ENCODE measurements at regions not wholly inside any gene's neighbourhood (a gene's known extent, or its start where the extent isn't known, plus 50 kb on each side); places are given as distances from the start of the nearest gene placed in this dataset.
"Not testable (repeated sequence)": the region's sequence is repeated elsewhere in the genome, so short reads cannot be mapped to it uniquely, and the experiment has no call there.

DNA sequence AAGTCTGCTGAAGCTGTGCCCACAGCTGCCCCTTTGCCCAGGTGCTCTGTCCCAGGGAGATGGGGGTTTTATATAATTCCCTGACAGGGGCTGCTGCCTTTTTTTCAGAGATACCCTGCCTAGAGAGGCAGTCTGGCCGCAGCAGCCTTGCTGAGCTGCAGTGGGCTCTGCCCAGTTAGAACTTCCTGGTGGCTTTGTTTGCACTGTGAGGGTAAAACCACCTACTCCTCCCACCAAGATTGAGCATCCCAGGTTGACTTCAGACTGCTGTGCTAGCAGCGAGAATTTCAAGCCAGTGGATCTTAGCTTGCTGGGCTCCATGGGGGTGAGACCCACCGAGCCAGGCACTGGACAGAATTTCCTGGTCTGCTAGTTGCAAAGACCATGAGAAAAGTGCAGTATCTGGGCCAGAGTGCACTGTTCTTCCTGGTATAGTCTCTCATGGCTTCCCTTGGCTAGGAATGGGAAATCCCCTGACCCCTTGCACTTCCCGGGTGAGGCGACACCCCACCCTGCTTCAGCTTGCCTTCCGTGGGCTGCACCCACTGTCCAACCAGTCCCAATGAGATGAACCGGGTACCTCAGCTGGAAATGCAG, 166.0 kb upstream of the NPY start:
- not testable (repeated sequence) for H3K4me1 ChIP-seq (ENCODE audit: control insufficient read depth, low read depth, low read length); H3K56ac ChIP-seq (ENCODE audit: low read length); H3K9ac ChIP-seq (ENCODE audit: low read length); H3K79me2 ChIP-seq (ENCODE audit: control insufficient read depth, insufficient read depth, low read length); H3K27me3 ChIP-seq (ENCODE audit: insufficient read depth, low read length, poor library complexity); H3K4me3 ChIP-seq (ENCODE audit: low read length); DNase-seq; H2AK5ac ChIP-seq (ENCODE audit: low read length); H3K27ac ChIP-seq (ENCODE audit: low read depth, low read length); H2BK5ac ChIP-seq (ENCODE audit: low read length); H3K79me1 ChIP-seq (ENCODE audit: low read length); H4K8ac ChIP-seq (ENCODE audit: low read depth, low read length); H3K4me2 ChIP-seq (ENCODE audit: low read length); H3K36me3 ChIP-seq (ENCODE audit: control insufficient read depth, insufficient read depth, low read length); H2BK120ac ChIP-seq (ENCODE audit: low read depth, low read length); H4K5ac ChIP-seq (ENCODE audit: low read length); H2BK15ac ChIP-seq (replicated peaks; ENCODE audit: low read depth); H3K4ac ChIP-seq (ENCODE audit: low read depth, low read length); H3K23ac ChIP-seq (ENCODE audit: low read length); H3K18ac ChIP-seq (ENCODE audit: low read length)
- no CpG with 5 or more reads among the region's 7 CpGs for WGBS (ENCODE audit: extremely low coverage, insufficient coverage, low lambda C conversion rate)

GRCh38 chr7:24119852-24120251, 164.1 kb upstream of the NPY start:
- Histone ChIP-seq H3K18ac (ENCODE audit: low read length) (no peak overlapping the region), H3K27ac (ENCODE audit: low read depth, low read length) (no peak overlapping the region), H3K36me3 (ENCODE audit: control insufficient read depth, insufficient read depth, low read length) (no peaks in the 10 kb centered on the region), H3K9ac (ENCODE audit: low read length) (no peak overlapping the region), H3K4me2 (ENCODE audit: low read length) (no peak overlapping the region), H3K4me1 (ENCODE audit: control insufficient read depth, low read depth, low read length) (no peaks in the 10 kb centered on the region), H2BK15ac (replicated peaks; ENCODE audit: low read depth) (no peak overlapping the region), H2AK5ac (ENCODE audit: low read length) (no peak overlapping the region), H3K79me1 (ENCODE audit: low read length) (no peaks in the 10 kb centered on the region), H2BK5ac (ENCODE audit: low read length) (no peak overlapping the region), H4K8ac (ENCODE audit: low read depth, low read length) (no peak overlapping the region), H3K79me2 (ENCODE audit: control insufficient read depth, insufficient read depth, low read length) (no peaks in the 10 kb centered on the region), H2BK120ac (ENCODE audit: low read depth, low read length) (no peak overlapping the region), H3K4me3 (ENCODE audit: low read length) (no peak overlapping the region), H3K27me3 (ENCODE audit: insufficient read depth, low read length, poor library complexity) (no peaks in the 10 kb centered on the region), H3K56ac (ENCODE audit: low read length) (no peak overlapping the region), H3K23ac (ENCODE audit: low read length) (no peak overlapping the region), H3K4ac (ENCODE audit: low read depth, low read length) (no peak overlapping the region), H4K5ac (ENCODE audit: low read length) (no peak overlapping the region)
- DNase-seq = no peak
- WGBS (ENCODE audit: extremely low coverage, insufficient coverage, low lambda C conversion rate) = no CpG with 5 or more reads among the region's 5 CpGs

GRCh38 chr7:24123076-24123475, 160.9 kb upstream of the NPY start:
- no peak overlapping the region for H2BK5ac ChIP-seq (ENCODE audit: low read length)
- no peak overlapping the region for H3K56ac ChIP-seq (ENCODE audit: low read length)
- no peaks in the 10 kb centered on the region for H3K27me3 ChIP-seq (ENCODE audit: insufficient read depth, low read length, poor library complexity)
- no peaks in the 10 kb centered on the region for H3K79me2 ChIP-seq (ENCODE audit: control insufficient read depth, insufficient read depth, low read length)
- H3K27ac ChIP-seq (ENCODE audit: low read depth, low read length) = no peak overlapping the region
- no peak overlapping the region for H2BK120ac ChIP-seq (ENCODE audit: low read depth, low read length)
- no peak overlapping the region for H2AK5ac ChIP-seq (ENCODE audit: low read length)
- no peak overlapping the region for H3K4me2 ChIP-seq (ENCODE audit: low read length)
- H2BK15ac ChIP-seq (replicated peaks; ENCODE audit: low read depth) = no peak overlapping the region
- H3K4me3 ChIP-seq (ENCODE audit: low read length) = no peak overlapping the region
- no peaks in the 10 kb centered on the region for H3K4me1 ChIP-seq (ENCODE audit: control insufficient read depth, low read depth, low read length)
- H3K23ac ChIP-seq (ENCODE audit: low read length) = no peak overlapping the region
- DNase-seq = no peak
- H3K79me1 ChIP-seq (ENCODE audit: low read length) = no peaks in the 10 kb centered on the region
- no peak overlapping the region for H3K4ac ChIP-seq (ENCODE audit: low read depth, low read length)
- no peak overlapping the region for H4K8ac ChIP-seq (ENCODE audit: low read depth, low read length)
- no peak overlapping the region for H3K9ac ChIP-seq (ENCODE audit: low read length)
- H3K18ac ChIP-seq (ENCODE audit: low read length) = no peak overlapping the region
- H4K5ac ChIP-seq (ENCODE audit: low read length) = no peak overlapping the region
- no peaks in the 10 kb centered on the region for H3K36me3 ChIP-seq (ENCODE audit: control insufficient read depth, insufficient read depth, low read length)

DNA sequence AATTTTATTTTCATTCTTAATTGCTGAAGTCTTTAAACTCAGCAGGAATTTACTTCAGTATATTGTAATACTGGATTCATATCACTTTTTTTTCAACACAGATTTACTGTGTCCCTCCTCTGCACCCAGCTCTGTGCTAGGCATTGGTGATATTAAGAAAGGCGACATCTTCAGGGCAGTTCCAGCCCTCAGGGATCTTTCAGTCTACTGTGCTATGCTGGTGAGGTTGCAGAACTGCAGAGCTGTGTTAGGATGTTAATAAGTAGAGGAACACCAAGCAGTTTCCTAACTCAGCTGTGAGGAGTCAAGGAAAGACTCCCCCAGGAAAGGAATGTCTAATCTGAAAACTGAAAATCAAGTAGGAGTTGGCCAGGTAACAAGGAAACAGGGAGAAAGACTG, 158.2 kb upstream of the NPY start:
- Histone ChIP-seq H3K4me2 (ENCODE audit: low read length) (no peak overlapping the region), H3K27ac (ENCODE audit: low read depth, low read length) (no peak overlapping the region), H3K56ac (ENCODE audit: low read length) (no peak overlapping the region), H3K23ac (ENCODE audit: low read length) (no peak overlapping the region), H2AK5ac (ENCODE audit: low read length) (no peak overlapping the region), H4K8ac (ENCODE audit: low read depth, low read length) (no peak overlapping the region), H3K4me1 (ENCODE audit: control insufficient read depth, low read depth, low read length) (no peaks in the 10 kb centered on the region), H3K36me3 (ENCODE audit: control insufficient read depth, insufficient read depth, low read length) (no peaks in the 10 kb centered on the region), H4K5ac (ENCODE audit: low read length) (no peak overlapping the region), H3K18ac (ENCODE audit: low read length) (no peak overlapping the region), H2BK5ac (ENCODE audit: low read length) (no peak overlapping the region), H3K79me2 (ENCODE audit: control insufficient read depth, insufficient read depth, low read length) (no peaks in the 10 kb centered on the region), H3K4me3 (ENCODE audit: low read length) (no peak overlapping the region), H3K79me1 (ENCODE audit: low read length) (no peaks in the 10 kb centered on the region), H2BK15ac (replicated peaks; ENCODE audit: low read depth) (no peak overlapping the region), H3K4ac (ENCODE audit: low read depth, low read length) (no peak overlapping the region), H2BK120ac (ENCODE audit: low read depth, low read length) (no peak overlapping the region), H3K27me3 (ENCODE audit: insufficient read depth, low read length, poor library complexity) (no peaks in the 10 kb centered on the region), H3K9ac (ENCODE audit: low read length) (no peak overlapping the region)
- DNase-seq = no peak
- no CpG with 5 or more reads among the region's 1 CpG for WGBS (ENCODE audit: extremely low coverage, insufficient coverage, low lambda C conversion rate)

DNA sequence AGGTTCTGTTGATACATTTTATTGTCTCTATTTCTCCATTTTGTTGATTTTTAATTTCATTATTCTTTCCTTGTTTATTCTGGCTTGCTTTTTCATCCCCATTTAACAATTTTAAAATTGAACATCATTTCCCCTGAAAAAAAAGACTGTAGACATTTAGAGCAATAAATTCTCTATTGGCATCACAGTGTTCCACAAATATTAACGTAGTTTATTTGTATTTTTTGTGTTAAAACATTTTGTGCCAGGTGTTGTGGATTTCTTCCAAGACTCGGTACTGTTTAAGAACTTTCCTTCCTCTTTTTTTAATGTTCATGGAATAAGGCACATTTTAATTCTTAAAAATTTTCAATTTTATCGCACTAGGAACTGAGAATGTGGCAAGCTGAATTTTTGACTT, 156.1 kb upstream of the NPY start:
- Histone ChIP-seq H2BK15ac (replicated peaks; ENCODE audit: low read depth) (no peak overlapping the region), H3K23ac (ENCODE audit: low read length) (no peak overlapping the region), H2BK5ac (ENCODE audit: low read length) (no peak overlapping the region), H3K36me3 (ENCODE audit: control insufficient read depth, insufficient read depth, low read length) (no peaks in the 10 kb centered on the region), H3K4ac (ENCODE audit: low read depth, low read length) (no peak overlapping the region), H3K4me3 (ENCODE audit: low read length) (no peak overlapping the region), H3K4me1 (ENCODE audit: control insufficient read depth, low read depth, low read length) (no peaks in the 10 kb centered on the region), H3K27ac (ENCODE audit: low read depth, low read length) (no peak overlapping the region), H2AK5ac (ENCODE audit: low read length) (no peak overlapping the region), H3K18ac (ENCODE audit: low read length) (no peak overlapping the region), H3K79me2 (ENCODE audit: control insufficient read depth, insufficient read depth, low read length) (no peaks in the 10 kb centered on the region), H4K5ac (ENCODE audit: low read length) (no peak overlapping the region), H3K56ac (ENCODE audit: low read length) (no peak overlapping the region), H3K4me2 (ENCODE audit: low read length) (no peak overlapping the region), H2BK120ac (ENCODE audit: low read depth, low read length) (no peak overlapping the region), H3K27me3 (ENCODE audit: insufficient read depth, low read length, poor library complexity) (no peaks in the 10 kb centered on the region), H3K79me1 (ENCODE audit: low read length) (no peaks in the 10 kb centered on the region), H4K8ac (ENCODE audit: low read depth, low read length) (no peak overlapping the region), H3K9ac (ENCODE audit: low read length) (no peak overlapping the region)
- no peak for DNase-seq
- no CpG with 5 or more reads among the region's 3 CpGs for WGBS (ENCODE audit: extremely low coverage, insufficient coverage, low lambda C conversion rate)

GRCh38 chr7:24129597-24129996, 154.4 kb upstream of the NPY start:
- Histone ChIP-seq H2BK15ac (replicated peaks; ENCODE audit: low read depth) (no peak overlapping the region), H2BK120ac (ENCODE audit: low read depth, low read length) (no peak overlapping the region), H2BK5ac (ENCODE audit: low read length) (no peak overlapping the region), H3K18ac (ENCODE audit: low read length) (no peak overlapping the region), H3K79me2 (ENCODE audit: control insufficient read depth, insufficient read depth, low read length) (no peaks in the 10 kb centered on the region), H3K23ac (ENCODE audit: low read length) (no peak overlapping the region), H3K36me3 (ENCODE audit: control insufficient read depth, insufficient read depth, low read length) (no peaks in the 10 kb centered on the region), H3K4me2 (ENCODE audit: low read length) (no peak overlapping the region), H3K79me1 (ENCODE audit: low read length) (no peaks in the 10 kb centered on the region), H2AK5ac (ENCODE audit: low read length) (no peak overlapping the region), H3K4me3 (ENCODE audit: low read length) (no peak overlapping the region), H3K9ac (ENCODE audit: low read length) (no peak overlapping the region), H3K4ac (ENCODE audit: low read depth, low read length) (no peak overlapping the region), H4K8ac (ENCODE audit: low read depth, low read length) (no peak overlapping the region), H3K27me3 (ENCODE audit: insufficient read depth, low read length, poor library complexity) (no peaks in the 10 kb centered on the region), H3K27ac (ENCODE audit: low read depth, low read length) (no peak overlapping the region), H3K56ac (ENCODE audit: low read length) (no peak overlapping the region), H4K5ac (ENCODE audit: low read length) (no peak overlapping the region), H3K4me1 (ENCODE audit: control insufficient read depth, low read depth, low read length) (no peaks in the 10 kb centered on the region)
- WGBS (ENCODE audit: extremely low coverage, insufficient coverage, low lambda C conversion rate) = no CpG with 5 or more reads among the region's 4 CpGs
- no peak for DNase-seq
